SKM-1 treated with dmso at 0.1 percent for 144 hours (cell line): ENCODE measurements at regions not wholly inside any gene's neighbourhood (a gene's known extent, or its start where the extent isn't known, plus 50 kb on each side); places are given as distances from the start of the nearest gene placed in this dataset.

Source experiments
- DNase-seq: peaks from one replicate; lab custom pipeline; 2025; ENCODE audit not compliant: unreplicated experiment; lab: John Stamatoyannopoulos, UW

GRCh38 chr3:78398401-78398800, 1358.5 kb downstream of the ROBO2 start:
- no peak for DNase-seq

GRCh38 chr3:78402720-78403119, 1362.8 kb downstream of the ROBO2 start:
- DNase-seq: no peak

GRCh38 chr3:78405745-78406144, 1362.1 kb downstream of the ROBO1 start:
- DNase-seq: no peak

- DNase-seq: no peak
These were observed 1361.4 kb downstream of the ROBO1 start for GRCh38 chr3:78406396-78406795.

- no peak for DNase-seq
These were observed 1357.7 kb downstream of the ROBO1 start for GRCh38 chr3:78410077-78410476.

- no peak for DNase-seq
These were observed 1353.5 kb downstream of the ROBO1 start for GRCh38 chr3:78414261-78414660.

- no peak for DNase-seq
These were observed 1347.2 kb downstream of the ROBO1 start for GRCh38 chr3:78420611-78421010.

GRCh38 chr3:78421247-78421966, 1346.4 kb downstream of the ROBO1 start:
- no peak for DNase-seq

- no peak for DNase-seq
These were observed 1343.1 kb downstream of the ROBO1 start for GRCh38 chr3:78424656-78425055.

- no peak for DNase-seq
These were observed 1341.3 kb downstream of the ROBO1 start for GRCh38 chr3:78426454-78426853.

GRCh38 chr3:78427303-78427702, 1340.5 kb downstream of the ROBO1 start:
- no peak for DNase-seq

- DNase-seq: no peak
These were observed 1337.1 kb downstream of the ROBO1 start for GRCh38 chr3:78430741-78431140.

GRCh38 chr3:78434801-78435200, 1333.0 kb downstream of the ROBO1 start:
- DNase-seq: no peak

GRCh38 chr3:78455166-78455565, 1312.6 kb downstream of the ROBO1 start:
- DNase-seq: no peak

- no peak for DNase-seq
These were observed 1311.9 kb downstream of the ROBO1 start for GRCh38 chr3:78455712-78456433.

- DNase-seq: no peak
These were observed 1308.0 kb downstream of the ROBO1 start for GRCh38 chr3:78459796-78460195.

GRCh38 chr3:78462021-78462420, 1305.8 kb downstream of the ROBO1 start:
- DNase-seq: no peak

- DNase-seq: no peak
These were observed 1291.7 kb downstream of the ROBO1 start for GRCh38 chr3:78476076-78476475.

GRCh38 chr3:78481050-78481449, 1286.7 kb downstream of the ROBO1 start:
- DNase-seq: no peak

GRCh38 chr3:78483090-78483489, 1284.7 kb downstream of the ROBO1 start:
- no peak for DNase-seq

- DNase-seq: no peak
These were observed 1272.9 kb downstream of the ROBO1 start for GRCh38 chr3:78494851-78495250.

- DNase-seq: no peak
These were observed 1272.5 kb downstream of the ROBO1 start for GRCh38 chr3:78495301-78495700.

GRCh38 chr3:78496501-78496900, 1271.3 kb downstream of the ROBO1 start:
- DNase-seq: no peak
